Activated CD4-positive, alpha-beta T cell treated with anti-CD3 and anti-CD28 coated beads for 24 hours (primary cell): ENCODE measurements at regions not wholly inside any gene's neighbourhood (a gene's known extent, or its start where the extent isn't known, plus 50 kb on each side); places are given as distances from the start of the nearest gene placed in this dataset.
"Not testable (repeated sequence)": the region's sequence is repeated elsewhere in the genome, so short reads cannot be mapped to it uniquely, and the experiment has no call there.

Source experiments
- DNase-seq, 2 donors: peaks; one replicate each; pipeline ENCODE4 v3.0.0-alpha.2; 2020; ENCODE audit warnings: low read depth in 2 of 2

DNA sequence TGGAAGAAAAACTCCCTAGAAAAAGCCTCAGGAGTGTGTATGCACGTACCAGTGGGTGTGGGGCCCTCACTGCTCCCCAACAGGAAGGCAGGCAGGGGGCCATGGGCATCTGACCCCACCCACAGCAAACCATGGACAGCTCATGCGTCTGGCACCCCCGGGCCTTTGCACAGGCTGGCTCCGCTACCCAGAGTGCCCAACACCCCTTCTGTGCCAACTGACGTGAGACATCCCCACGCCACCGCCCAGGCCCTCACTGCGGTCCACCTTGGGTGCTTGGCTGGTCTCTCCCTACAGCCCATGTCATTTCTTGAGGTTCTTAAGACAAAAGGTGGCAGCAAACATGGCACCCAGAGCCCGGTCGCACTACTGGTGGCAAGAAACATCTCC, 91.4 kb downstream of the NCOR2 start:
- DNase-seq: no peak

DNA sequence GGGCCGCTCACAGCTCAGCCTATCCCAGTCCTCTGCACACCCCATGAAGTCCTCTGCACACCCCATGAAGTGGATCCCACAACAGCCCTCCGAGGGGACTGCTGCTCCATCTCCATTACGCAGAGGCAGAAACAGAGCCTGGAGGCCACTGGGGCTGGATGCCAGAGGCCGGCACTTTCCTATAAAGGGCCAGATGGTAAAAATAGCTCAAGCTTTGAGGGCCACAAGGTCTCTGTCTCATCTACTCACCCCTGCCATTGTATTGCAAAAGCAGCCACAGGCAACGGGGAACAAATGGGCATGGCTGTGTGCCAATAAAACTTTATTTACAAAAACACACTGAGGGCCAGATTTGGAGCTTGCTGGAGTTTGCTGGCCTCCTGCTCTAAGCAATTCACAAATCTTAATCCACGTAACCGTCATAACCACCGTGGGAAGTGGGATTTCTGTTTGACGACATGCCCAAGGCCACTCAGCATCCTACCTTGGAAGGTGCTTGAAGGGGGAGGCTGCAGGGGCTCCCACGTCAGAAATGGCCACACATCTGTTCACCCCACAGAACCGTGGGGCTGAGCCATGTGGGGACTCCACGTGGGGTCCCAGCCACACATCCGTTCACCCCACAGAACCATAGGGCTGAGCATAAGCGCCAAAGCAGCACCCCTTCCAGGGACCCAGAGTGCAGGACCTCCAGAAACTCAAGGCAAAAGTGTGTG, 92.0 kb downstream of the NCOR2 start:
- DNase-seq: no peak

DNA sequence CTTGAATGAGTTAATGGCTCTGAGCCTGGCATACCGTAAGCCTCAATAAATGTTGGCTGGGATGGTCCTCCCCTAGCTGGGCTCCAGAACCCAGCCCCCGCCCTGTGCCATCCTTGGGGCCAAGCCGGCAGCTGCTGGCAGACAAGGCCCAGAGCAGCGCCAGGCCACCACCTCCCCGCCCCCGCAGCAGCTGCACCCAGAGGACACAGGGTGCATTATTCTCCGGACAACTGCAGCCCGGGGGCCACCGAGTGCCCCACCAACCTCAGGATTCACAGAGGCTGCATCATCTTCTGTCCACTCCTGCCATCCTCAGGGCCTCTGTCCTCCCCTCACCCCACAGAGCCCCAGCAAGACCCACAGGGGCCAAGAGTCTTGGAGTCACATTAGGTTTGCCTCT, 92.7 kb downstream of the NCOR2 start:
- DNase-seq: no peak

DNA sequence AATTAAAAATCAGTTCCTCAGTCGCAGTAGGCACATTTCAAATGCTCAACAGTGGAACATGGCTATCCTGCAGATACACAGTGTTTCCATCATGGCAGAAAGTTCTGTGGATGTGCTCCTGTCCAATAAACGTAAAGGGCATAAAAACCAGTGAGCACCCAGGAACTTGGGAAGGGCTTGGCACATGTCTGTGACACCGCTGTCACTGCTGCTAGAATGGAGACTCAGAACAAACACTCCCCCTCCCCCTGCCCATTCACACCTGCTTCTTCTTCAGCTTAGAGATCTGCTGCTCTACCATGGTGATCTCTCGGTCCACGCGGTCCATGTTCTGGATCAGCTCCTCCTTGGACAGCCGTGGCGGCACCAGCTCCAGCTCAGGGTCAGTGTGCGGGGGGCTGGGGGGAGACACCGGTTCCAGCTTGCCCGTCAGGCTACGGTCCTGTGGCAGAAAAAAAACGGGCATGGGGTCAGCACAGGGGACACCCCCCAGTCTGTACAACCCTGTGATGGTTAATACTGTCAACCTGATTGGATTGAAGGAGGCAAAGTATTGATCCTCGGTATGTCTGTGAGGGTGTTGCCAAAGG, 94.6 kb downstream of the NCOR2 start:
- no peak for DNase-seq

DNA sequence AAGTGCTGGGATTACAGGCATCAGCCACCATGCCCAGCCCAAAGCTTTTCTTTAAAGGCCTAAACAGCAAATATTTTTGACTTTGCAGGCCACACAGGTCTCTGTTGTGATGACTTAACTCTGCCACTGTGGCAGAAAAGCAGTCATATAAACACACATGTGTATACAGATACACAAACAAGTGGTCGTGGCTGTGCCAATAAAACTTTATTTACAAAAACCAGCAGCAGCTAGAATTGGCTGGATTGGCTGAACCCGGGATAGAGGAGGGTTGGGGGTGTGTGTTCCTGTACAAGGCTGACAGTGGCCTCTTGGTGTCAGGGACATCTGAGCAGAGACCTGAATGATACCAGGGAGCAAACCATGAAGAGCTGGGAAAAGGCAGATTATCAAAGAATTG, 95.6 kb downstream of the NCOR2 start:
- no peak for DNase-seq

DNA sequence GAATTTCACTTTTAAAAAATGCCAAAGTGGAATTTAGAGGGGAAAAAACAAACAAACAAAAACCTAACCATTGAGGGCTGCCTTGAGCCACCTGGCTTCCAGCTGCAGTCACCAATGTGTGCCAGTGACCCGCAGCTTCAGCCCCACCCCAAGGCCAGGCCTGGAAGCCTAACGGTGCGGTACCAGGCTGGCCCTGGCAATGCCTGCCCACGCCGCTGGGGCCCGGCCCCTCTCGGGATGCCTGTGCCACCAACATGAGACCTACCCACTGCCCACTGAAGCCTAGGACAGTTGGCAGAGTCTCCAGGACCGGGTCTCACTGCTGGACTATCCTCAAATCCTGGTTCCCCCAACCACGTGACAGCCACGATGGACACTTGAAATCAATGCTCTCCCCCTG, 96.6 kb downstream of the NCOR2 start:
- no peak for DNase-seq

DNA sequence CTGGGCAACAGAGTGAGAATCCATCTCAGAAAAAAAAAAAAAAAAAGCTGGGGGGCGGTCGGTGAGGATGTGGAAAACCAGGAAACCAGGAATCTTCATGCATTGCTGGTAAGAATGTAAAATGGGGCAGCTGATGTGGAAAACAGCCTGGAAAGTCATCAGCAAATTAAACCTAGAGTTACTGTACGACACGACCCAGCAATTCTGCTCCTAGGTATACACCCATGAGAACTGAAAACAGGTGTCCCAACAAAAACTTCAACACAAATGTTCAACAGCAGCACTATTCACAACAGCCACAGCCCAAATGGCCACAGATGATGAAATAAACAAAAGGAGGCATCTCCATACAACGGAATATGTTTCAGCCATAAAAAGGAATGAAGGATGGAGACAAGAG, 97.3 kb downstream of the NCOR2 start:
- no peak for DNase-seq

DNA sequence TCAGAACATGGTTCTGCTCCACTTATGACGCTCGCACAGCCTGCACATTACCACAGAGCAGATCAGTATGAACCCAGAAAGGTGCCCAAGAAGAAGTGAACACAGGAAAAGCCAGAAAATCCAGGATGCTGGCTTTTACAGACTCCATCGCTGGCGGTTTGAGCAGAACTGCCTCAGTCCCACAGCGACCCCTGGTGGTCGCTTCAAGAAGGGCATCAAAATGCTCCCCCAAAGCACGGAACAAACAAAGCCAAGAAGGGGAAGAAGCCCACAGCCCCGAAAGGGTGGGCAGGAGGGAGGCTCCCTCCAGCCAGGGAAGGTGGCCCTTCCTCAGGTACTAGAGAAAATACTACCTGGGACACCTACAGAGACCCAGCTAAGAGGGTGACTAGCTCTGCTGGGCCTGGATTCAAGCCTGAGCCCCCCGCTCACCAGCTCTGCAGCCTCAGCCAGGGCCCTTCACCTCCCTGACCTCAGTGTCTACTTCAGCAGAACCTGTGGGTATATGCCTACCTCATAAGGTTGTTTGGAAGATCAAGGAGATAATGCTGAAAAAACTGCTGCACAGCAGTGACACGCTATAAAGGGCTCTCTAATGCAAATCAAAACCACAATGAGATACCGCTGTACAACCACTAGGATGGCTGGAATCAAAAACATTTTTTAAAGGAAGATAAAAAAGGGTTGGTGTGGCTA, 98.1 kb downstream of the NCOR2 start:
- DNase-seq: no peak

DNA sequence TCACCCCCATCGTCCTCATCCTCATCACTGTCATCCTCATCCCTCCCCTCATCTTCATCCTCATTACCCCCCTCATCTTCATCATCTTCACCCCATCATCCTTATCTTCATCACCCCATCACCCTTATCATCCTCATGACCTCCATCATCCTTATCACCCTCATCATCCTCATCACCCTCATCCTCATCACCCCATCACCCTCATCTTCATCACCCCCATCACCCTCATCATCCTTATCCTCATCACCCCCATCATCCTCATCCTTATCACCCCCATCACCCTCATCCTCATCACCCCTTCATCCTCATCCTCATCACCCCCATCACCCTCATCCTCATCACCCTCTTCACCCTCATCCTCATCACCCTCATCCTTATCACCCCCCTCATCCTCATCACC, 99.9 kb downstream of the NCOR2 start:
- not testable (repeated sequence) for DNase-seq

DNA sequence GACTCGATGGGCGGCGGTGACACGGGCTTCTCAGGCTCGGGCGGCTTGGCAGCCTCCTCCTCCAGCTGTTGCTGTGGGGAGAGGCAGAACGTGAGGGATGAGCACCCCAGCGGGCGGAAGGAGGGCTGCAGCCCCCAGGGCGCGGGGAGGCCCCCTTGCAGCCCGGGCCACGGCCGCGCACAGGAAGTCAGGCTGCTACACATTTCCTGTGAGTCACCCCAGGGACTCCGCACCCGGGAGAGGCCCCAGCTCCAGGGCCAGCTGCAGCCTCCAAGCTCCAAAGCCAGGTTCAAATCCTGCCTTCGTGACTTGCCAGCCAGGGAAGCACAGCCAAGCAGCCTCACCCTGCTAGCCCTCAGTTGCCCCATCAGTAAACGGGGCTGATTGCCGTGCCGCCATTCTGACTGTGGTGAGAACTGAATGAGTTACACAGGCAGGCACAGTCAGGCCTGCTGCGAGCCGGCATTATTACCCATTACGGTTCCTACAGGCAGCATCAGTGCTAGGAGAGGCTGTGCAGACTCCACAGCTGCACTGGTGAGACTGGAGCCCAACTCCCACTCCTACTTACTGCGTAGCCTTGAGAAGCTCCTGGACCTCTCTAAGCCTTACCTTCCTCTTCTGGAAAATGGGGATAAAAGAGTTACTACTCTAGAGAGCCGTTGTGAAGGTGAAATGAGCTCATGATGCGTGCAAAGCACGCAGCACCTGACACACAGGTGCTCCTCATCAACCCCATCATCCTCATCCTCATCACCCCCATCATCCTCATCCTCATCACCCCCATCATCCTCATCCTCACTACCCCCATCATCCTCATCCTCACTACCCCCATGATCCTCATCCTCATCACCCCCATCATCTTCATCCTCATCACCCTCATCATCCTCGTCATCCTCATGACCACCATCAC, 100.9 kb downstream of the NCOR2 start:
- DNase-seq: peak; percentile 72 to 74

DNA sequence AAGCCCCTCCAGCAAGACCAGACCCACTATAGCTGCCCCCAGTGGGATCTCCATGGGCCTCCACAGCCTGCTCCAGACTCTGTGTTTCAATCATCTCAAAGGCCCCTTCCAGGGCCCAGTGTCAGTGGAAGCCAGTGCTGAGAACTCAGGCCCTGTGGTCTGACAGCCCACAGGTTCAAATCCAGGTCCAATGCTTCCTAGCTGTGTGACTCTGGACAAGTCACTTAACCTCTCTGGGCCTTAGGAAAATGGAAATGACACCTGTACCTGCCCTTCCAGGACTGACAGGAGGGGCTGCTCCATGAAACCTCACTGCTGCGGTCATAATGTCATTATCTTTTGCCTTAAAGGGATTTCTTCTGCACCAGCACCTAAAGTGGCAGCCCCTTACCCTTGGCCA, 101.9 kb downstream of the NCOR2 start:
- DNase-seq: no peak

DNA sequence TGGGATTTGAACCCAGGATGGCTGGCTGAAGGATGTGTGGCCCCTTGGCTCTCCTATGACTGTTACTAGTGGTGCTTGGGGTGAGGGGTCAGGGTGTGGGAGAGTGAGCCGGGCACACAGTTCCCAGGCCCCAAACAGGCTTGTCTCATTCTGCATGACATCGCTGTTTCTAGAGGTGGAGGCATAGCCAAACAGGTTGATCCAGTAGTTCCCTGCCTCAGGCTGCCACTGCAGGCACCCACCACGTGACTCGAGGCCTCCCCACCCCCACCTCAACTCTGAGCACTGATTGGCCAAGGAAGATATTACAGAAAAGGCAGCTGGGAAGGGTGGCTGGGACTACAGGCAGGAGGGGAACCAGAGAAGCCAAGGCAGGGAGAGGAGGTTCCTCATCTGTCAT, 102.6 kb downstream of the NCOR2 start:
- DNase-seq: no peak

DNA sequence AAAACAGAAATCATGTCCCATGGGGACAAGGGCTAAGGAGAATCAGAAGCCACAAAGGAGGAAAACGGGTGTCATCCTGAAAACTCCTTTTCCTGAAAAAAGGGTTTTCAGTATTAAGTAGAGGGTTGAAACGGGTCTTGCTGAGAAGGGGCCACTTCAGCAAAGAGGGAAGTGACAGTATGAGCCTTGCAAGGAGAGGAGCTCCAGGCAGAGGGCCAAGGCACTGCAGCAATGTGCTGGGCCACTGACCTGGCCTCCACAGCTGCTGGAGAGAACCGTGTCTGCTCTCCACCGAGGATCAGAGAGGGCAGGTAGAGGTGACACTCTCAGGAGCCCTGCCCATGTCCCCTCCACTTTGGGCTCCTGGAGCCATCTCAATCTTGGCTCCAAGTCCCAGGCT, 103.3 kb downstream of the NCOR2 start:
- DNase-seq: no peak

DNA sequence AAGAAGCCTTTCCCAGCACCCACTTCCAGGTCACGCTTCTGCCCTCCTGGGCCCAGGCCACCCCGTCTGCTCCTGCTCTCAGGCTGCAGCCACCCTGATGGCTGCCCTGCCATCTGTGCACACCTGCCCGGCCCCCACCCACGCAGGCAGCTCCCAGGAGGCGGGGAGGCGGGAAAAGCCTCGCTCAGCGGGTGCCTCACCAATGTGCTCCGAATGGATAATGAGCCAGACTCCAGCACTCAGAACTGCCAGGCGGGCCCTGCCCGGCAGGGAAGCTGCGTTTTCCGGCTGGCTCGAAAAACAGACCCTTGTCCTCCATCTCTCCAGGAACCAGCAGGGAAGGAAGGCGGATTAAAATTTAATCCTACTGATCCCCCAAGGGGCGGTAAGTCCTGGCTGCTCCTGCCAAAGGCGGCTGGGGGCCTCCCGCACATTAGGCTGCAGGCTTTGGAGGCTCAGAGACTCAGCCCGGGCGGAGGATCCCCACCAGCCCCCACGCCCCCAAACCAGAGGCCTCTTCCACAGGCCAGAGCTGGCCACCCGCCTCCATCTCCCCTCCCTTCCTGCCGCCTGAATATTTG, 104.0 kb downstream of the NCOR2 start:
- DNase-seq: no peak

DNA sequence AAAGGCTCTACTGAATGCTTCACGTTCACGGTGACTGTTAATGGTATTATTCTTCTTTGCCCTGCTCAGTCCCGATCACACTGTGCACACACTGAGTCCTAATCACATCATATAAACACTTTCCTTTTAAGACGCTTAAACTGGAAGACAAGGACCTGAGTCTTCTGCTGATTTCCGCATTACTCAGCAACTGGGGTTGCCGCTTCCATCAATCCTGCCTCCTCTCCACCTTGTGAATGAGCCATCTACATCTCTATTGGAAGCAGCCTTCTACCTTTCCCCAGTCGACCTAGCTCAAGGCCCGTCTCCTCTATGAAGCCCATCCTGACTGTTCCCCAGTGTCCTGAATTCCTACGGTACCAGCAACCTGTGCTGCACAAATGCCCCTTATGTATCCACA, 104.7 kb downstream of the NCOR2 start:
- DNase-seq: no peak

DNA sequence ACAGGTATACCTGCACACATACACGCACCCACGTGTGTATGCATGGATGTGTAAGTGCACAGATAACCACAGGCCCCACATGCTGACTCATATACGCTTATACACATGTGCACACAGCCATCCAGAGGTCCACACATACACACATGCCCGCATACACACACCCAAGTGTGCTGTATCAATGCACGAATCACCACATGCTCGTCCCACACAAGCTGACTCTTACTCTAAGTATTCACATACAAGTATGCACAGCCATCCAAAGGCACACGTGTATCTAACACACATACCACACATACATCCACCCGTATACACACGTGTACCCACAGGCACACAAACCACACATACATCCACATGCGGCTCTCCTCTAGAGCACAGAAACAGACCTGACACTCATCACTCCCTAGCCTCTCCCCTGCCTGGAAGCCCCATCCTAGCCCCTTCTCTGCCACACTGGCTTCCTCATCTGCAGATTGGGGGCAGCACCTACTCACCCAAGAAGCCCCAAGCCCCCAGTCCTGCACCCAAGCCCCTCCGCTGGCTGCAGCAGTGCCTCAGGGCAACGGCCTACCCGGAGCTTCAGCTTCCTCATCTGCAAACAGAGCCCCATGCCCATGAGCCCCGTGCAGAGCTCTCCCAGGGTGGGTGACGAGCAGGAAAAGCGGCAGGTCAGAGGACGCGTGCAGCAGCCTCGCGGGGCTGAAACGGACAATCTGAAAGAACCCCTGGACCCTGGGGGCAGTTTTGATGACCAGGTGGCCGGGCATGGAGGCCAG, 105.4 kb downstream of the NCOR2 start:
- DNase-seq: no peak

DNA sequence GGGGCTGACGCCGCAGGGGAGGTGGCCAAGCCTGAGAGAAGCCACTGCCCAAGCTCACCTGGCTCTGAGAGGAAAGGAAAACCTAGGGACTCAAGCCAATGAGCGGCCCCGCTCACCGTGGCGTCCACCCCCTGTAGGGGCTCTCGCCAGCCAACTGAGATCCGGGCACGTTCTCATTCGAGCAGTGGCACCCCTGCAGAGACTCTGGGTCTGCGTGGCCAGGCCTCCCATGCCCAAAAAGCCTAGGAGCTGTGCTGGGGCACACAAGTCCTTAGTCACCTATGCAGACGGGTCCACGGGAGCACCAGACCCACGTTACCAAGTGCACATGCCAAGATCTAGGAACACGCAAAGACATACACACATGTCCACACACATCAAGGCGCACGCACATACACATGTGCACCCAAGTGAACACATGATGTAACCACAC, 106.2 kb downstream of the NCOR2 start:
- no peak for DNase-seq

DNA sequence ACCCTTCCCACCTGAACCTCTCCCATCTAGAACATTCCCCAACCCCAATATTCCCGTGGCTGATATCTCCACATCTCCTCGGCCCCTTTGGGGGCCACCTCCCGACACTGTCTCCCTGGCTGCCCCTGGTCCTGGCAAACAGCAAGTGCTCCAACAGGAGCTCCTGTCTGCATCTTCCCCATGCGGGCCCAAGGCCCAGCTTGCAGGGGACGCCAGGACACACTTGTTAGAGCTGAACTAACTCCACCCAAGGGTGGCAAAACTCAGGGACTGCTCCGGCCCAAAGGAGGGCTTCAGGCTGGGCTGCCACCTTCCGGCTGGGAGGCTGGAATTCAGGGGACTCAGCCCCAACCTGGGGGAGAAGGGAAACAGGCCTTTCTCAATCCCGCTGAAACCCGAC, 106.6 kb downstream of the NCOR2 start:
- no peak for DNase-seq

DNA sequence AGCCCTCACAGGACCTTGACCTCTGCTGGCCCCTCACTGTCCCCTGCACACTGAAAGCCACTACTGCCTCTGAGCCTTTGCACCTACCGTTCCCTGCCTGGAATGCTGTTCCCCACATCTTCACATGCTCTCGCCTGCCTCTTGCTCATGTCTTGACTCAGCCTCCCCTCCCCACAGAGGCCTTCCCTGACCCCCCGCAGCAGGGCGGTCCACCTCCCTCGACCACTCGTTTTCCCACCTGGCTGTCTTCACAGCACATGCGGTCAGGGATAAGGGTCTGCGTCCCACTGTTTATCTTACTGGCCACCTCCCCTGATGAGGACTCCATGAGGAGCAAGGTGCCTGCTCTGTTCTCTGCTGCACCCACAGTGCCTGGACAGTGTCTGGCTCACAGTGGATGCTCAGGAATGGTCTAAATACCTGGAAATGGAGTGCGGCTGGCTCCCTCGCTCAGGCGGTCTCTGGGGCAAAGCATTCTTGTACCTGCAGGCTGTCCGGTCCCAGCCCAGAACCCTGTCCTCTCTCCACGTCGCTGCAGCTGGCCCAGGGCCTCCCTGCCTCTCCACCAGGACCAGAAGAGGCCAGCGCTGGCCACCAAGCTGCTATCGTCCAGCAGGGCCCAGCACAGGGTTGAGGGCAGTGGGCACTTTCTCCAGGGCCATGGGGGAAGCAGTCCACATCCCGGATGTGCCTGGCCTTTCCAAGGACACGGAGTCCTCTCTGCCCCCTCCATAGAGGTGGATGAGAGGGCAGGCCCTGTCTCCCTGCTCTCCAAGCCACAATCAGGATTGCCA, 107.4 kb downstream of the NCOR2 start:
- DNase-seq: no peak
